ENCODE measurements at regions not wholly inside any gene's neighbourhood (a gene's known extent, or its start where the extent isn't known, plus 50 kb on each side); places are given as distances from the start of the nearest gene placed in this dataset.

- TF ChIP-seq POLR2AphosphoS5 (IDR thresholded peaks at IDR 0.05) (no peak), POLR2A (IDR thresholded peaks at IDR 0.05) (no peak)
Measured at GRCh38 chr12:17158201-17158600, 552.2 kb upstream of the LMO3 start.

Data from spleen (tissue), 3 donors.